H9 (cell line): ENCODE measurements at regions not wholly inside any gene's neighbourhood (a gene's known extent, or its start where the extent isn't known, plus 50 kb on each side); places are given as distances from the start of the nearest gene placed in this dataset.

Experiments used
- DNase-seq: peaks from one replicate; pipeline ENCODE4 v3.0.0-alpha.2; 2017
- H2AFZ ChIP-seq: one replicate; pipeline ENCODE4 v1.6.1; 2013; ENCODE audit warnings: mild to moderate bottlenecking, low read length, control low read depth, moderate library complexity
- H2AK5ac ChIP-seq: 2 replicates; pipeline ENCODE4 v1.6.1; 2013; ENCODE audit warnings: low read length, control low read depth, mixed read lengths; ENCODE audit not compliant: insufficient read length
- H2BK120ac ChIP-seq: one replicate; pipeline ENCODE4 v1.6.1; 2013; ENCODE audit warnings: low read depth, mild to moderate bottlenecking, low read length, control low read depth, inconsistent platforms; ENCODE audit not compliant: poor library complexity, severe bottlenecking
- H2BK12ac ChIP-seq: 2 replicates; pipeline ENCODE4 v1.6.1; 2013; ENCODE audit warnings: low read length, control low read depth, mixed read lengths, low read depth; ENCODE audit not compliant: insufficient read length
- H2BK15ac ChIP-seq: 2 replicates; pipeline ENCODE4 v1.6.1; 2013; ENCODE audit warnings: low read depth, low read length, control low read depth
- H2BK20ac ChIP-seq: one replicate; pipeline ENCODE4 v1.6.1; 2013; ENCODE audit warnings: low read depth, mild to moderate bottlenecking, low read length, control low read depth, inconsistent platforms; ENCODE audit not compliant: poor library complexity, severe bottlenecking
- H2BK5ac ChIP-seq: 2 replicates; pipeline ENCODE4 v1.6.1; 2013; ENCODE audit warnings: low read length, control low read depth, mixed read lengths; ENCODE audit not compliant: insufficient read length
- H3K14ac ChIP-seq: 2 replicates; pipeline ENCODE4 v1.6.1; 2013; ENCODE audit warnings: low read length, control low read depth; ENCODE audit not compliant: insufficient read depth
- H3K18ac ChIP-seq: 2 replicates; pipeline ENCODE4 v1.6.1; 2013; ENCODE audit warnings: low read depth, mild to moderate bottlenecking, mixed read lengths, low read length, control low read depth; ENCODE audit not compliant: insufficient read length
- H3K23ac ChIP-seq: 2 replicates; pipeline ENCODE4 v1.6.1; 2013; ENCODE audit warnings: low read length, control low read depth, mixed read lengths, low read depth; ENCODE audit not compliant: insufficient read length
- H3K23me2 ChIP-seq: 2 replicates; pipeline ENCODE4 v1.6.1; 2013; ENCODE audit warnings: low read depth, mild to moderate bottlenecking, mixed read lengths, low read length, control low read depth; ENCODE audit not compliant: insufficient read length, poor library complexity, severe bottlenecking
- H3K27ac ChIP-seq: 2 replicates; pipeline ENCODE4 v1.5.1; 2013; ENCODE audit warnings: low read length, control low read depth, mixed read lengths, low read depth; ENCODE audit not compliant: insufficient read length
- H3K27me3 ChIP-seq: 2 replicates; pipeline ENCODE4 v1.6.1; 2013; ENCODE audit warnings: low read length, control low read depth, inconsistent platforms; ENCODE audit not compliant: insufficient read depth
- H3K4ac ChIP-seq: 2 replicates; pipeline ENCODE4 v1.6.1; 2013; ENCODE audit warnings: low read depth, mild to moderate bottlenecking, control low read depth, inconsistent platforms, low read length, moderate library complexity
- H3K4me1 ChIP-seq: 2 replicates; pipeline ENCODE4 v1.6.1; 2013; ENCODE audit warnings: low read length, control low read depth, inconsistent platforms; ENCODE audit not compliant: insufficient read depth
- H3K4me2 ChIP-seq: 2 replicates; pipeline ENCODE4 v1.6.1; 2013; ENCODE audit warnings: low read length, control low read depth, mixed read lengths; ENCODE audit not compliant: insufficient read length, insufficient read depth
- H3K56ac ChIP-seq: 2 replicates; pipeline ENCODE4 v1.6.1; 2013; ENCODE audit warnings: low read depth, mild to moderate bottlenecking, mixed read lengths, low read length, control low read depth; ENCODE audit not compliant: insufficient read length
- H3K79me1 ChIP-seq: 2 replicates; pipeline ENCODE4 v1.6.1; 2013; ENCODE audit warnings: low read depth, mild to moderate bottlenecking, moderate library complexity, low read length, control low read depth, inconsistent platforms; ENCODE audit not compliant: insufficient read depth, poor library complexity, severe bottlenecking
- H3K79me2 ChIP-seq: 2 replicates; pipeline ENCODE4 v1.6.1; 2013; ENCODE audit warnings: low read length, control low read depth, inconsistent platforms; ENCODE audit not compliant: insufficient read depth
- H3K9ac ChIP-seq: 2 replicates; pipeline ENCODE4 v1.6.1; 2013; ENCODE audit warnings: low read length, control low read depth, mixed read lengths; ENCODE audit not compliant: insufficient read length; ENCODE audit errors: extremely low read depth
- H3K9me3 ChIP-seq: one replicate; pipeline ENCODE4 v1.6.1; 2013; ENCODE audit warnings: low read depth, low read length, inconsistent platforms; ENCODE audit not compliant: control insufficient read depth
- H3T11ph ChIP-seq: one replicate; pipeline ENCODE4 v1.6.1; 2013; ENCODE audit warnings: mild to moderate bottlenecking, low read length, control low read depth, inconsistent platforms
- H4K20me1 ChIP-seq: one replicate; pipeline ENCODE4 v1.6.1; 2013; ENCODE audit not compliant: control insufficient read depth, insufficient read length, insufficient read depth
- H4K5ac ChIP-seq: 2 replicates; pipeline ENCODE4 v1.6.1; 2013; ENCODE audit warnings: low read depth, mild to moderate bottlenecking, mixed read lengths, low read length, control low read depth; ENCODE audit not compliant: insufficient read length
- H4K8ac ChIP-seq: replicated peaks from 2 replicates; pipeline ENCODE4 v1.6.1; 2013; ENCODE audit warnings: low read length, control low read depth, mixed read lengths, low read depth; ENCODE audit not compliant: insufficient read length
- H4K91ac ChIP-seq: 2 replicates; pipeline ENCODE4 v1.6.1; 2013; ENCODE audit warnings: low read depth, mild to moderate bottlenecking, moderate library complexity, mixed read lengths, low read length, control low read depth; ENCODE audit not compliant: insufficient read length
- H3K27ac Mint-ChIP-seq, 3 experiments: 2 replicates in 2 of 3; 3 replicates in 1 of 3; pipeline ENCODE4 v1.8.0; 2020 to 2021; ENCODE audit warnings: mixed read lengths in 3 of 3, mild to moderate bottlenecking in 1 of 3, moderate library complexity in 1 of 3
- H3K27me3 Mint-ChIP-seq: 2 replicates; pipeline ENCODE4 v1.8.0; 2021; ENCODE audit warnings: low read depth, mild to moderate bottlenecking, moderate library complexity, mixed read lengths
- H3K36me3 Mint-ChIP-seq, 3 experiments: 2 replicates in 2 of 3; 3 replicates in 1 of 3; pipeline ENCODE4 v1.8.0; 2020 to 2021; ENCODE audit warnings: low read depth in 3 of 3, mixed read lengths in 3 of 3; ENCODE audit not compliant: insufficient read depth in 1 of 3
- H3K4me1 Mint-ChIP-seq, 2 experiments: 2 replicates each; pipeline ENCODE4 v1.8.0; 2020; ENCODE audit warnings: mixed read lengths in 2 of 2
- H3K4me3 Mint-ChIP-seq, 2 experiments: 2 replicates in 1 of 2; 3 replicates in 1 of 2; pipeline ENCODE4 v1.8.0; 2020 to 2021; ENCODE audit warnings: mild to moderate bottlenecking in 2 of 2, mixed read lengths in 2 of 2, moderate library complexity in 1 of 2
- H3K9me3 Mint-ChIP-seq, 2 experiments: 2 replicates in 1 of 2; 3 replicates in 1 of 2; pipeline ENCODE4 v1.8.0; 2020; ENCODE audit warnings: mild to moderate bottlenecking in 2 of 2, mixed read lengths in 2 of 2, moderate library complexity in 1 of 2
- WGBS: extraction: QIAGEN DNeasy Blood & Tissue Kit; methylation state at CpG from one replicate; pipeline ENCODE4 v1.1.7; 2013; ENCODE audit warnings: missing lambda C conversion rate, low lambda C conversion rate, mixed read lengths; ENCODE audit not compliant: insufficient read length; ENCODE audit errors: extremely low coverage; 5-methylcytosine and 5-hydroxymethylcytosine counted together
- TF ChIP-seq, protein P1 (sequence below): fragments of 200-600 bp; sonication (generic); conservative IDR thresholded peaks from 3 replicates; pipeline ENCODE4 v1.8.0; 2021; ENCODE audit warnings: antibody characterized with exemption, mild to moderate bottlenecking

DNA sequence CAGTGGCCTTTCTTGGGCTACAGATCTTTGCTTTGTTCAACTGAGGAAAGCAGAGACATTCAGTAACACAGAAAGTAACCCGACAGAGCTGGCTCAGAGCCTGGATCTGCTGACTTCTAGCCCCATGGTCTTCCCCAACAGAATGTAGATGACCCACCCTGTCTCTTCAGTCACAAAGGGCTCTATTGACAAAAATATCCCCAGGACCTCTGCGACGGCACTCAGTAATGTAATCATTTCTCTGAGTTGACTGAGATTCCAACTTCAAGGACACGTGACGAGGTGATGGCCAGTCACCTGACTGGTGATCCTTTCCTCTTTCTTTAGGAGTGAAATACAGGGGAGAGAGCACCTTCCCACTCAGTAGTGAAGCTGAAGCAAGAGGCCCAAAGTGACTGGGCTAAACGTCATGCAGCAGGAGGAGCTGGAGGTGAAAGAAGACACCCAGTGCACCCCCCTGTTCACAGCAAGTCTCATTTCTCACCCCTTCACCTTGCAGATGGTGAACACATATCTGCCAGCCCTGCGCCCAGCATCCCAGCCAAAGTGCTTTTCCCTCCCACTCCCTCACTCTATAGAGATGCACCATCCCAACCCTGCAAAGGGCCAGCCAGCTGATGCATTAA is 179.2 kb upstream of the EGLN3 start:
- Mint-ChIP-seq H3K36me3 (no peaks in the 10 kb centered on the region), H3K4me3 (no peak overlapping the region), H3K27me3 (peaks cover 5% of the 10 kb centered on the region), H3K9me3 (no peaks in the 10 kb centered on the region; a peak in 1 of 5 replicates), H3K4me1 (no peaks in the 10 kb centered on the region; a peak in 1 of 4 replicates), H3K27ac (peak overlapping the region in 1 of 3 experiments; percentile 73; a peak in 1 of 7 replicates)
- Histone ChIP-seq H4K5ac (no peak overlapping the region), H3T11ph (no peak overlapping the region), H3K79me2 (no peaks in the 10 kb centered on the region), H3K18ac (no peak overlapping the region), H4K8ac (no peak overlapping the region), H3K23ac (no peak overlapping the region), H2BK20ac (no peak overlapping the region), H3K23me2 (no peaks in the 10 kb centered on the region), H3K4me1 (no peaks in the 10 kb centered on the region), H3K14ac (no peak overlapping the region), H4K20me1 (no peaks in the 10 kb centered on the region), H2BK5ac (no peak overlapping the region), H3K4ac (no peak overlapping the region), H3K56ac (no peak overlapping the region), H3K27ac (no peak overlapping the region), H2AFZ (no peak overlapping the region), H3K9ac (no peak overlapping the region), H2AK5ac (no peak overlapping the region), H2BK120ac (no peak overlapping the region), H2BK15ac (no peak overlapping the region), H3K4me2 (no peak overlapping the region), H4K91ac (no peak overlapping the region), H3K27me3 (no peaks in the 10 kb centered on the region), H3K9me3 (no peaks in the 10 kb centered on the region), H3K79me1 (no peaks in the 10 kb centered on the region), H2BK12ac (no peak overlapping the region)
- TF ChIP-seq, protein P1, sequence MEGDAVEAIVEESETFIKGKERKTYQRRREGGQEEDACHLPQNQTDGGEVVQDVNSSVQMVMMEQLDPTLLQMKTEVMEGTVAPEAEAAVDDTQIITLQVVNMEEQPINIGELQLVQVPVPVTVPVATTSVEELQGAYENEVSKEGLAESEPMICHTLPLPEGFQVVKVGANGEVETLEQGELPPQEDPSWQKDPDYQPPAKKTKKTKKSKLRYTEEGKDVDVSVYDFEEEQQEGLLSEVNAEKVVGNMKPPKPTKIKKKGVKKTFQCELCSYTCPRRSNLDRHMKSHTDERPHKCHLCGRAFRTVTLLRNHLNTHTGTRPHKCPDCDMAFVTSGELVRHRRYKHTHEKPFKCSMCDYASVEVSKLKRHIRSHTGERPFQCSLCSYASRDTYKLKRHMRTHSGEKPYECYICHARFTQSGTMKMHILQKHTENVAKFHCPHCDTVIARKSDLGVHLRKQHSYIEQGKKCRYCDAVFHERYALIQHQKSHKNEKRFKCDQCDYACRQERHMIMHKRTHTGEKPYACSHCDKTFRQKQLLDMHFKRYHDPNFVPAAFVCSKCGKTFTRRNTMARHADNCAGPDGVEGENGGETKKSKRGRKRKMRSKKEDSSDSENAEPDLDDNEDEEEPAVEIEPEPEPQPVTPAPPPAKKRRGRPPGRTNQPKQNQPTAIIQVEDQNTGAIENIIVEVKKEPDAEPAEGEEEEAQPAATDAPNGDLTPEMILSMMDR, result no peak
- no CpG with 5 or more reads among the region's 7 CpGs for WGBS
- no peak for DNase-seq
